ENCODE measurements at regions not wholly inside any gene's neighbourhood (a gene's known extent, or its start where the extent isn't known, plus 50 kb on each side); places are given as distances from the start of the nearest gene placed in this dataset.

DNA sequence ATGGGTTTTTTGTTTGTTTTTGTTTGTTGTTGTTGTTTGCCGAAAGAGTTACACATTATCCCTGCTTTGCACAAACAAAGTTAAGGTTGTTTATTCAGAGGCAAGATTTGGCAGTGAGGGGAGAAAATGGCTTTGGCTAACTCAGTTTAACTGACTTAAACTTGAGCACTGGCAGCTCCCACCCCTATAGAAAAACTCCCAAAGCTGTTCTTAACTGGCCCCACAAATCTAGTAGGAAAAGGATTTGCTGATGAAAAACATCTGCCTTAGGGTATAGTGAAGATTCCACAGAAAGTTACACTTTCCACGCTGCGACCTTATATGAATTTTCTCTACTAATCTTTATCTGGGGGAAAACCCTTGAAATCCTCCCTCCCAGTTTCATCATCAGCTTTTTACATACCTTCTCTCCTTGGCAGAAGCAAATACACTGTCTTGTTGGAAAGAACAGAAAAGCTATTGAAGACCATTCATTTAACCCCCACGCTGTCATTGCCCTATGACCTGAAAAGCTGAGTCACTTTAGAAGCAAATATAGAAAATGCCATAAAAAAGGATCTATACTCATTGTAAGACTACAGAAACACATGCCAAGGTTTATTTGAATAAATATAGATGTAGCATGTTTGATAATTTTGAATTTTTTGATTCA, 551.7 kb downstream of the NR2F2 start:
- TF ChIP-seq, protein P1, sequence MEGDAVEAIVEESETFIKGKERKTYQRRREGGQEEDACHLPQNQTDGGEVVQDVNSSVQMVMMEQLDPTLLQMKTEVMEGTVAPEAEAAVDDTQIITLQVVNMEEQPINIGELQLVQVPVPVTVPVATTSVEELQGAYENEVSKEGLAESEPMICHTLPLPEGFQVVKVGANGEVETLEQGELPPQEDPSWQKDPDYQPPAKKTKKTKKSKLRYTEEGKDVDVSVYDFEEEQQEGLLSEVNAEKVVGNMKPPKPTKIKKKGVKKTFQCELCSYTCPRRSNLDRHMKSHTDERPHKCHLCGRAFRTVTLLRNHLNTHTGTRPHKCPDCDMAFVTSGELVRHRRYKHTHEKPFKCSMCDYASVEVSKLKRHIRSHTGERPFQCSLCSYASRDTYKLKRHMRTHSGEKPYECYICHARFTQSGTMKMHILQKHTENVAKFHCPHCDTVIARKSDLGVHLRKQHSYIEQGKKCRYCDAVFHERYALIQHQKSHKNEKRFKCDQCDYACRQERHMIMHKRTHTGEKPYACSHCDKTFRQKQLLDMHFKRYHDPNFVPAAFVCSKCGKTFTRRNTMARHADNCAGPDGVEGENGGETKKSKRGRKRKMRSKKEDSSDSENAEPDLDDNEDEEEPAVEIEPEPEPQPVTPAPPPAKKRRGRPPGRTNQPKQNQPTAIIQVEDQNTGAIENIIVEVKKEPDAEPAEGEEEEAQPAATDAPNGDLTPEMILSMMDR (IDR thresholded peaks at IDR 0.05; ENCODE audit: low read depth, low read length) = no peak
- H3K4me3 ChIP-seq (replicated peaks in 1 of 2; ENCODE audit: low read depth in 2 of 2, low read length in 2 of 2) = no peak overlapping the region
- DNase-seq (ENCODE audit: low read depth in 2 of 2) = peak in 1 of 2 donors; percentile 12

DNA sequence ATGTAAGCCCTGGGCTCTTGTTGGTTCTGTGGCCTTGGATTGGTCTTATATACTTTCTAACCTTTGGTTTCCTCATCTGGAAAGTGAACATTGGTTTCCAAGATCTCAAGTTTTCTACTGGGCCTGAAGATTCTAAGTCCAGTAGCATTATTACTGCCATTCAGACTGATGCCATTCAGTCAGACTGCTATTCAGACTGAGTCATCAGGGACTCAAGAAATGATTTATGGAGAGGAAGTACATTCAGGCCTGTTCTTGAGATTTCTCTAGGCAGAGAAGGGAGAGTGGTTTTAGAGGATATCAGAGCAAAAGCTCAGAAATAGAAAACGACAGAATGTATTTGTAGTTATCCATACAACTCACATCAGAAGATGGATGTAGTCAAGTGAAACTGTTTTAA, 557.2 kb downstream of the NR2F2 start:
- peak in 1 of 2 donors; percentile 58 for DNase-seq (ENCODE audit: low read depth in 2 of 2)
- TF ChIP-seq, protein P1 (IDR thresholded peaks at IDR 0.05; ENCODE audit: low read depth, low read length) = no peak
- H3K4me3 ChIP-seq (replicated peaks in 1 of 2; ENCODE audit: low read depth in 2 of 2, low read length in 2 of 2) = no peak overlapping the region

DNA sequence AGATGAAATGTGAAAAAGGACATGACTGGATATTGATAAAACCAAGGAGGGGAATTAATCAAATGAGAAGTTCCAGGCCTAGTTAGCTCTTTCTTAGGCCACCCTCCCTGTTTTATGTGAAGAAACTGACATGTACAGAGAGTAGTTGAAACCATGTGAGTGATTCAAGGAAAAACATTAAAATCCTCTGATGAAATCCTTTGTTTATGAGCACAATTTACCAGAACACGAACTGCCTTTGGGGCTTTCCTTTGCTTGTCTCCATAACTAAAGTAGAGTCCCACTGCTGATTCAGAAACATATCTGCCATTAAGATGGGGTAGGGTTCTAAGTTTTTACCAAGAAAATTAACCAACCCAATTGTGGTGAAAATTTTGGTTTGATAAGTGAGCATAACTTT, 558.3 kb downstream of the NR2F2 start:
- TF ChIP-seq, protein P1 (IDR thresholded peaks at IDR 0.05; ENCODE audit: low read depth, low read length) = no peak
- no peak overlapping the region for H3K4me3 ChIP-seq (replicated peaks in 1 of 2; ENCODE audit: low read depth in 2 of 2, low read length in 2 of 2)
- peak in 1 of 2 donors; percentile 40 for DNase-seq (ENCODE audit: low read depth in 2 of 2)

DNA sequence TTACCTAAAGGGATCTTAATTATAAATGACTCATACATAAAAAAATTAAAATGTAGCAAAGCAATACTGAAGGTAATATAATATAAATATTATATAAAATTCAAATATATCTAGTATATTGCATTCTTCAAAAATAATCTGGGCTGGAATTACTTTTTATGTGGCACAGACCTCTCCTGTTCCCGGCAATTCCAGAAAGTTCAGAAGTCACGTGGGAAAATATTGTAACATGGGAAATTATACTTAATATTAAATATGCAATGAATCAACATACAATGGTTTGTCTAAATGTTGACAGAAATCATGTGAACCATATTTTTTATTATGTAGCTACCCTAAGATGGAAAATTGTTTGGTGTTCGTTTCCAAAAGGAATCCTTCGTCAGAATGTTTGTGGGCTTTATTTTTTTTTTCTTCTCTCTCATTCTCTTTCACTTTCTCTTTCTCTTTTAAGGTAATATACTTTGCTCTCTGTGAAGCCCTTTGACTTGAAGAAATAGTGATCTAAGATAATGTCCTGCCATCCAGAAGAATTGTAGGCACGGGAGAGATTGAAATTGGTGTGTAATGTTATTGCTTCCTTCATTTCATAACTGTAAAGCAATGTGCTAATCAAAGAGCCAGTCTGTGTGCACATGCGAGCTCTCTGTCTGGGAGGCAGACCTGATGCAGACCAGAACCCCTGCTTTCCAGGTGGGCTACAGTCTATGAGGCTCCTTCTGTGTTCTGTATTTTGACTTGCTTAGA, 559.4 kb downstream of the NR2F2 start:
- peak in 1 of 2 donors; percentile 44 for DNase-seq (ENCODE audit: low read depth in 2 of 2)
- TF ChIP-seq, protein P1 (IDR thresholded peaks at IDR 0.05; ENCODE audit: low read depth, low read length) = no peak
- peak overlapping the region in 1 of 2 donors; percentile 49 for H3K4me3 ChIP-seq (replicated peaks in 1 of 2; ENCODE audit: low read depth in 2 of 2, low read length in 2 of 2)

DNA sequence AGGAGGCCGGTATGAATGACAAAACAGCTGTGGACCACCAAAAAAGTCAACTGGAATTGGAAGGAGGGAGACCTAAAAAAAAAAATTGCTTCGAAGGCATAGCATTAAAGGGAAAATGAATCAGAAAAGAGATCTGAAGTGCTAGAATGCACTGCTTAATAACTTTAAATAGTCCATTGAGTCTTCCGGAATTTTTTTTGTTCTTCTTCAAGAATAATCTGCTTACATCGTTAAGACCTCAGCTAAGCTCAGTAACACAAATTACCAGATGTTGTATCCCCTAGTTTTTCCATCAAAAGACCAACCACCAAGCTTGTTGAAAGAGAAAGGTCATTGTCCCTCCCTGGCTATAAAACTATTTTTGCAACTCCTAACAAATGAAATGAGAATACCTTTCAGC, 560.5 kb downstream of the NR2F2 start:
- DNase-seq (ENCODE audit: low read depth in 2 of 2) = peak in 1 of 2 donors; percentile 22
- TF ChIP-seq, protein P1 (IDR thresholded peaks at IDR 0.05; ENCODE audit: low read depth, low read length) = no peak
- peak overlapping the region in 1 of 2 donors; percentile 24 for H3K4me3 ChIP-seq (replicated peaks in 1 of 2; ENCODE audit: low read depth in 2 of 2, low read length in 2 of 2)

DNA sequence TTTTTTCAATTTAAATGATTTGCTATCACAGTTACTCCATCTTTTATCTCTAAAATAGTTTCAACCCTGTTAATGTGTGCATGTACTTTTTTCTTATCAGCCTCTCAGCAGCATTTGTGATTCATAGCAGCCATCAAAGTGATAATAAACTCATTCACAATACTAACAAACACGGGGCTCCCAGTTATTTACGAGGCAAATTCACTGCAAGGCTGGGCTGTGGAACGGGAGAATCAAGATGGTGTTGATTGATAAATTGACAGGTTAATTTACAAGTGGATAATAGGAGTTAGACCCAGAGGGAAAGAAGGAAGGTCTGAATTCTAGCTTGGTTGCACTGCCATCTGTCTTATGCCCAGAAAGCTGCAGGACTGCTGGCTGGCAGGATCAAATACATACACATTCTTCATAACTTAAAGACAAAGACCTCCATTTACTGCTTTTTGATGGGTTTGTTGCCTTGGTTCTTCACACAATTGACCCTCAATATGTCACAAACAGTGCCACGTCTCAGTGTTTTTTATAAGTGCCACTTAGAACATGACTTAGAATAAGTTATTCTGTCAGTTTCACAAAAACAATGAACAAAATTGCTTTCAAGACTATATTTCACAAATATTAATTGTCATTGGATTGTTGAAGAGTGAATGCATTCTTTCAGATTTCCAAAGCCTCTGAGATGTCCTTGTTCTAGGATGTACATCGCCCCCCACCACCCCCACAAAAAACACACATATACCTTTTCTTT, 562.8 kb downstream of the NR2F2 start:
- TF ChIP-seq, protein P1 (IDR thresholded peaks at IDR 0.05; ENCODE audit: low read depth, low read length) = peak; percentile 74
- H3K4me3 ChIP-seq (replicated peaks in 1 of 2; ENCODE audit: low read depth in 2 of 2, low read length in 2 of 2) = no peak overlapping the region
- peak; percentile 28 to 71 for DNase-seq (ENCODE audit: low read depth in 2 of 2)

Data from cardiac fibroblast (primary cell).